Stimulated activated CD4-positive, alpha-beta T cell treated with anti-CD3 and anti-CD28 coated beads, Interleukin-4, amount 100 ng/mL, for 48 hours (primary cell): ENCODE measurements at regions not wholly inside any gene's neighbourhood (a gene's known extent, or its start where the extent isn't known, plus 50 kb on each side); places are given as distances from the start of the nearest gene placed in this dataset.

ENCODE experiments used
- DNase-seq, 2 donors: peaks; one replicate each; pipeline ENCODE4 v3.0.0-alpha.2; 2020; ENCODE audit warnings: low read depth in 2 of 2

- DNase-seq = no peak
These were observed 1189.1 kb downstream of the CDH9 start for GRCh38 chr5:25849270-25849669.

DNA sequence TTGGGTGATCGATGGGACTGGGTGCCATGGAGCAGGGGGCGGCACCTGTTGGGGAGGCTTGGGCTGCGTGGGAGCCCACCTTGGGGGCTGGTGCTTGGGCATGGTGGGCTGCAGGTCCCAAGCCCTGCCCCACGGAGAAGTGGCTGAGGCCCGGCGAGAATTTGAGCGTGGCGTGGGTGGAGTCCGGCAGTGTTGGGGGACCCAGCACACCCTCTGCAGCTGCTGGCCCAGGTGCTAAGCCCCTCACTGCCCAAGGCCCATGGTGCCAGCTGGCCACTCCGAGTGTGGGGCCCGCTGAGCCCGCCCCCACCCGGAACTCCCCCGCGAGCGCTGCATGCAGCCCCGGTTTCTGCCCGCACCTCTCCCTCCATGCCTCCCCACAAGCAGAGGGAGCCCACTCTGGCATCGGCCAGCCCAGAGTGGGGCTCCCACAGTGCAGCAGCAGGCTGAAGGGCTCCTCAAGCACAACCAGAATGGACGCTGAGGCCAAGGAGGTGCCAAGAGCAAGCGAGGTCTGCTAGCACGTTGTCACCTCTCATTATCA is 1178.6 kb upstream of the CDH10 start:
- DNase-seq = no peak
